Activated CD4-positive, alpha-beta T cell treated with anti-CD3 and anti-CD28 coated beads, Interleukin-2, amount 10 ng/mL, durations not matched to agents 24 days and 14 days (primary cell): ENCODE measurements at regions not wholly inside any gene's neighbourhood (a gene's known extent, or its start where the extent isn't known, plus 50 kb on each side); places are given as distances from the start of the nearest gene placed in this dataset.

Source experiments
- DNase-seq: peaks from one replicate; pipeline ENCODE4 v3.0.0; 2022
- H3K27ac Mint-ChIP-seq: one replicate; pipeline ENCODE4 v1.8.0; 2022; ENCODE audit warnings: mild to moderate bottlenecking, mixed read lengths
- H3K27me3 Mint-ChIP-seq: one replicate; pipeline ENCODE4 v1.8.0; 2022; ENCODE audit warnings: mixed read lengths
- H3K36me3 Mint-ChIP-seq: one replicate; pipeline ENCODE4 v1.8.0; 2022; ENCODE audit warnings: low read depth, mild to moderate bottlenecking, mixed read lengths
- H3K4me1 Mint-ChIP-seq: one replicate; pipeline ENCODE4 v1.8.0; 2021; ENCODE audit warnings: mixed read lengths
- H3K4me3 Mint-ChIP-seq: one replicate; pipeline ENCODE4 v1.8.0; 2022; ENCODE audit warnings: mild to moderate bottlenecking, moderate library complexity, mixed read lengths
- H3K9me3 Mint-ChIP-seq: one replicate; pipeline ENCODE4 v1.8.0; 2021; ENCODE audit warnings: mixed read lengths
- intact Hi-C: fragments of 100-400 bp; cut with micrococcal nuclease; formaldehyde crosslinking; loops from one replicate; pipeline ENCODE4 v1.15.1; 2023

- intact Hi-C loops, result loop anchor here (10.0 kb wide), 1 partner anchor 114 kb away; no protein-coding TSS in a partner anchor
- no peak overlapping the region for H3K27ac Mint-ChIP-seq
- H3K27me3 Mint-ChIP-seq, result no peaks in the 10 kb centered on the region
- H3K9me3 Mint-ChIP-seq, result no peaks in the 10 kb centered on the region
- H3K4me1 Mint-ChIP-seq, result peaks cover 5% of the 10 kb centered on the region
- no peaks in the 10 kb centered on the region for H3K36me3 Mint-ChIP-seq
- no peak overlapping the region for H3K4me3 Mint-ChIP-seq
- no peak for DNase-seq
Measured at GRCh38 chr4:129531253-129531652, 435.3 kb downstream of the C4orf33 start.

DNA sequence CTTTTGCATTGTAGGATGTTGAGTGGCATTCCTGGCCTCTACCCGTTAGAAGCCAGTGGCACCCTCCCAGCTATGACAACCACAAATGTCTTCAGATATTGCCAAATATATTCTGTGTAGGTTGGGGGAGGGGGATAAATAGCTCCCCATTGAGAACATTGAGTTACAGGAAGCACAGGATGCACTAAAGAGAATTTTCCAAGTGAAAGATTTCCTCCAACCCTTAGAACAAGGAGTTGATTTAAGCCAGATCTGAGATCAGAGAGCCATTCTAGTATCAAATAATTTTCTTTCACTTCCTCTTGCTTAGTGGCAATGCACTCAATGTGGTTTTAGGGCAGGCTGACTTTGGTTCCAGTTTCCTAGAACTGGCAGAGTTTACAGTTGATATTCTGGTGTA, 436.6 kb downstream of the C4orf33 start:
- no peaks in the 10 kb centered on the region for H3K36me3 Mint-ChIP-seq
- peaks cover 5% of the 10 kb centered on the region for H3K4me1 Mint-ChIP-seq
- H3K27ac Mint-ChIP-seq, result no peak overlapping the region
- H3K9me3 Mint-ChIP-seq, result no peaks in the 10 kb centered on the region
- intact Hi-C loops, result loop anchor here (10.0 kb wide), 1 partner anchor 112 kb away; no protein-coding TSS in a partner anchor
- no peak overlapping the region for H3K4me3 Mint-ChIP-seq
- H3K27me3 Mint-ChIP-seq, result no peaks in the 10 kb centered on the region
- DNase-seq, result no peak

- intact Hi-C loops, result no loop called here
- Mint-ChIP-seq H3K27me3 (no peaks in the 10 kb centered on the region), H3K4me3 (no peak overlapping the region), H3K27ac (no peak overlapping the region), H3K4me1 (no peaks in the 10 kb centered on the region), H3K9me3 (no peaks in the 10 kb centered on the region), H3K36me3 (no peaks in the 10 kb centered on the region)
- DNase-seq, result no peak
Measured at GRCh38 chr4:129543299-129543698, 447.3 kb downstream of the C4orf33 start.

DNA sequence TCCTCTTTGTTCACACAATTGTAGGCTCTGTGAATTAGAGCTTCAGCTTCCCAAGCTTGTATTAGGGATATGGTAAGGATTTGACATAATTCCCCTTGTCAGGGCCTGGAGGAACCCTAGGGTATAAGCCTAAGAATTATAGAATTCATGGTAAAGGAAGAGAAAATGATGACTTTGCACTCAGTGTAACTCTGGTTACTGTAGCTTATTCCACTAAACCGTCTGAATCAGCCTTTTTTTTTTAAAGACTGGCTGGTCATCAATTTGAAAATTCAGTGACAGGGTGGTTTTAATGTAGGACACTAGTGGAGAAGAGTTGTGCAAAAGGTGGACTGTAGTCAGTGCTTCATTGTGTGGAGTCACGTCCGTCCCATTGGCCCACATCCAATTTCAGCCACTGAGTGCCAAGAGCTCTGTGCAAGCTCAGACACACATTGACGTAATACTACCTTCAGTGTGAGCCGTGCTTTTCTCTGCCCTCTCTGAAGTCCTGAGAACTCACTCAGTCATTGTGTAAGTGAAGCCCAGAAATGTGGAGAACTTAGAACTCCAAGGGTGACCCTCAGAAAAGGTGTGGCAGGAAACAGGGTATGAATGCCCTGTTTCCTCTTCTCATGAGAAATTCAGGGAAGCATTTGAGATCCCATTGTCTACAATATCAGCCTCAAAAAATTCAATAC, 449.8 kb downstream of the C4orf33 start:
- Mint-ChIP-seq H3K27ac (no peak overlapping the region), H3K4me1 (no peaks in the 10 kb centered on the region), H3K27me3 (no peaks in the 10 kb centered on the region), H3K4me3 (no peak overlapping the region), H3K9me3 (no peaks in the 10 kb centered on the region), H3K36me3 (no peaks in the 10 kb centered on the region)
- DNase-seq, result no peak
- intact Hi-C loops, result no loop called here

- intact Hi-C loops, result no loop called here
- Mint-ChIP-seq H3K4me3 (no peak overlapping the region), H3K27me3 (no peaks in the 10 kb centered on the region), H3K27ac (no peak overlapping the region), H3K36me3 (no peaks in the 10 kb centered on the region), H3K9me3 (no peaks in the 10 kb centered on the region), H3K4me1 (no peaks in the 10 kb centered on the region)
- DNase-seq, result no peak
Measured at GRCh38 chr4:129546531-129546930, 450.6 kb downstream of the C4orf33 start.

- Mint-ChIP-seq H3K4me3 (no peak overlapping the region), H3K9me3 (no peaks in the 10 kb centered on the region), H3K4me1 (no peaks in the 10 kb centered on the region), H3K27ac (no peak overlapping the region), H3K27me3 (no peaks in the 10 kb centered on the region), H3K36me3 (no peaks in the 10 kb centered on the region)
- DNase-seq, result no peak
- intact Hi-C loops, result no loop called here
Measured at GRCh38 chr4:129550281-129550785, 454.4 kb downstream of the C4orf33 start.

DNA sequence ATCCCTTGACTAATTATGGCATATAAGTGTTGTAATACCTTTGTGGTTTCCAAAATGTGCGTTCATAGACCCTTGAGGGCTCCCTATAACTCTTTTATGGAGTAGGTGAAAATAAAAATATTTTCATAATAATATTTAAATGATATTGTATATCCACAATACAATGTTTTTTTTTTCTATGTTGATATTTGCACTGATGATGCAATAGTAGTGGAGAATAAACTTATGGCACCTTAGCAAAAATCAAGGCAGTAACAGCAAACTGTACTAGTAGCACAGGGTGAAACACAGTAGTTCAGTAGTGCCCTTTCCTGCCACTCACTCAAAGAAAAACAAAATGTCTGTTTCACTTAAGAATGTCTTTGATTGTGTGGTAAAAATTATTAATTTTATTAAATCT, 465.3 kb downstream of the C4orf33 start:
- Mint-ChIP-seq H3K4me1 (no peaks in the 10 kb centered on the region), H3K4me3 (no peak overlapping the region)
- intact Hi-C loops, result no loop called here

DNA sequence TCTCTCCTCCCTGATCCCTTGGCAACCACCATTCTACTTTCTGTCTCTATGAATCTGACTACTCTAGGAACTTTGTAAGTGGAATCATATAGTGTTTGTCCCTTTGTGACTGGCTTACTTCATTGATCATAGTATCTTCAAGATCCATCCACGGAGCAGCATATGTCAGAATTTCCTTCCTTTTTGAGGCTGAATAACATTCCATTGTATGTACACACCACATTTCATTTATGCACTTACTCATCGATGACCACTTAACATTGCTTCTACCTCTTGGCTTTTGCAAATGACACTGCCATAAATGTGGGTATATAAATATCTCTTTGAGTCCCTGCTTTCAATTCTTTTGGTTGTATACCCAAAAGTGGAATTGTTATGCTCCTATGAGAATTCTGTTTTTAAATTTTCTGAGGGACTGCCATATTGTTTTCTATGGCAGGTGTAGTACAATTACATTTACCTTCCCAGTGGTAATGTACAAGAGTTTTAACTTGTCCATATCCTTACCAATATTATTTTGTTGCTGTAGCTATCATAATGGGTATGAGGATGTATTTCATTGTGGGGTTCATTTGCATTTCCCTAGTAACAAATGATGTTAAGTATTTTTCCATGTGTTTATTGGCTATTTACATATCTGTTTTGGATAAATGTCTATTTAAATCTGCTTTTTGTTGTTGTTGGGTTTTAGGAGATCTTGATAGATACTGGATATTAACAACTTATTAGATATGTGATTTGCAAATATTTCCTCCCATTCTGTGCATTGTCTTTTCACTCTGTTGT, 466.1 kb downstream of the C4orf33 start:
- intact Hi-C loops, result no loop called here
- no peak for DNase-seq
- H3K36me3 Mint-ChIP-seq, result no peaks in the 10 kb centered on the region
- H3K9me3 Mint-ChIP-seq, result no peaks in the 10 kb centered on the region
- no peaks in the 10 kb centered on the region for H3K4me1 Mint-ChIP-seq
- H3K27ac Mint-ChIP-seq, result no peak overlapping the region
- no peak overlapping the region for H3K4me3 Mint-ChIP-seq
- H3K27me3 Mint-ChIP-seq, result no peaks in the 10 kb centered on the region

More for the DNA sequence above, 465.3 kb downstream of the C4orf33 start:
- no peaks in the 10 kb centered on the region for H3K36me3 Mint-ChIP-seq
- no peak overlapping the region for H3K27ac Mint-ChIP-seq
- no peak for DNase-seq
- no peaks in the 10 kb centered on the region for H3K27me3 Mint-ChIP-seq
- no peaks in the 10 kb centered on the region for H3K9me3 Mint-ChIP-seq

- Mint-ChIP-seq H3K9me3 (no peaks in the 10 kb centered on the region), H3K36me3 (no peaks in the 10 kb centered on the region), H3K27me3 (no peaks in the 10 kb centered on the region), H3K4me3 (no peak overlapping the region), H3K4me1 (no peaks in the 10 kb centered on the region), H3K27ac (no peak overlapping the region)
- no peak for DNase-seq
- intact Hi-C loops, result no loop called here
Measured at GRCh38 chr4:129565214-129565613, 469.3 kb downstream of the C4orf33 start.

DNA sequence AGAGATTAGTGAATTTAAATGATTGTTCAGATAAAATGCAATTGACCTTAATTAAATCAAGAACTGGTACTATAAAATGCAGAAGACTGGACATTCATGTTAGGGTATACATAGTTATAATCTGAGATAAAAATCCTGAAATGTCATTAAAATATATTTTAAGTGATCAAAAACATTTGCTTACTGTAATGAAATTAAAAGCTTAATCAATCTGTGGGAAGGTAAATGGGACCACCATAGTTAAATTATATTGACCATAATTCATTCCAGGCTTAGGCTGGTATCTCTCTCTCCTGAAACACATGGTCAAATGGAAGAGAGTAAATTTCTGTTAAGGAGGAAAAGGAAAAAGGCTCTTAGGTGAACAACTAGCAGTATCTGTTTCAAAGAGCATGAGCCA, 474.4 kb downstream of the C4orf33 start:
- no peaks in the 10 kb centered on the region for H3K9me3 Mint-ChIP-seq
- no peaks in the 10 kb centered on the region for H3K27me3 Mint-ChIP-seq
- intact Hi-C loops, result no loop called here
- no peak for DNase-seq
- H3K4me1 Mint-ChIP-seq, result no peaks in the 10 kb centered on the region
- H3K4me3 Mint-ChIP-seq, result no peak overlapping the region
- H3K27ac Mint-ChIP-seq, result no peak overlapping the region
- no peaks in the 10 kb centered on the region for H3K36me3 Mint-ChIP-seq

DNA sequence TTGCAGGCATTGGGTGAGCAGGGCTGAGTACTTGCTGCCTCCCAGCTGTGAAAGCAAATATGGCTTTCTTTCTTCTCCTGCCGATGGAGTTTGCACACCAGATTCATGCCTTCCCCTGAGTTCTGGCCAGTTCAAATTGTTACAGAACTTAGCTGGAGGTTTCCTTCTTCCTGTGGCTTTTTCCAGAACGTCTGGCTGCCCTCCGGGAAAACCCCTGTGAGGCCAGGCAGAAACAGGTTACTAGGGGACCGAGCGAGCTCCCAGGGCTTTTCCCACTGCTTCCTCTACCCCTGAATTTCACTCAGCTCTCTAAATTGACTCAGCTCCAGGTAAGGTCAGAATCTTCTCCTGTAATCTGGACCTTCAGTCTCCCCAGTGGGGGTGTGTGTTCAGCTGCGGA, 482.4 kb downstream of the C4orf33 start:
- intact Hi-C loops, result no loop called here

GRCh38 chr4:129581305-129581704, 485.4 kb downstream of the C4orf33 start:
- Mint-ChIP-seq H3K4me1 (no peaks in the 10 kb centered on the region), H3K4me3 (no peak overlapping the region), H3K9me3 (no peaks in the 10 kb centered on the region), H3K27me3 (no peaks in the 10 kb centered on the region), H3K36me3 (no peaks in the 10 kb centered on the region), H3K27ac (no peak overlapping the region)
- DNase-seq, result no peak
- intact Hi-C loops, result no loop called here

More for the DNA sequence above, 482.4 kb downstream of the C4orf33 start:
- Mint-ChIP-seq H3K27me3 (no peaks in the 10 kb centered on the region), H3K4me3 (no peak overlapping the region), H3K36me3 (no peaks in the 10 kb centered on the region), H3K9me3 (no peaks in the 10 kb centered on the region), H3K27ac (no peak overlapping the region), H3K4me1 (no peaks in the 10 kb centered on the region)
- DNase-seq, result no peak

DNA sequence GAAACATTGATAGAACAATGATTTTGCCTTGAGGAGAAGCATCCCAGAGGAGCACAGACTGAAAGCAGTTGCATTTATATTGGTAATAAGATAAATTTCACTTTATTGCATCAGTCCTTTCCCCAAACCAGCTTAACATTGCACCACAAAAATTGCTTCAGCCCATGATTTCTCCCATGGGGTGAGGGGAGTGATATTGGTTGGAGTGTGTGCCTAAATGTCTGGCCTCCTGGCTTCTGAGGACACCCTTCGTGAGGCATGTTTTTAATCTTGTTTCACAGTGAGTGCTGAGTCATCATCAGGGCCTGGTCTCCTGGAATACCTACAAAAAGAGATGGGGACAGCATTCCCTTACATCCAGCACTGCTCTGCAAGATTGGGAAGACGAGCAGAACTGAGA, 487.9 kb downstream of the C4orf33 start:
- DNase-seq, result no peak
- Mint-ChIP-seq H3K9me3 (no peaks in the 10 kb centered on the region), H3K4me3 (no peak overlapping the region), H3K27ac (no peak overlapping the region), H3K27me3 (no peaks in the 10 kb centered on the region), H3K4me1 (no peaks in the 10 kb centered on the region), H3K36me3 (no peaks in the 10 kb centered on the region)
- intact Hi-C loops, result no loop called here

DNA sequence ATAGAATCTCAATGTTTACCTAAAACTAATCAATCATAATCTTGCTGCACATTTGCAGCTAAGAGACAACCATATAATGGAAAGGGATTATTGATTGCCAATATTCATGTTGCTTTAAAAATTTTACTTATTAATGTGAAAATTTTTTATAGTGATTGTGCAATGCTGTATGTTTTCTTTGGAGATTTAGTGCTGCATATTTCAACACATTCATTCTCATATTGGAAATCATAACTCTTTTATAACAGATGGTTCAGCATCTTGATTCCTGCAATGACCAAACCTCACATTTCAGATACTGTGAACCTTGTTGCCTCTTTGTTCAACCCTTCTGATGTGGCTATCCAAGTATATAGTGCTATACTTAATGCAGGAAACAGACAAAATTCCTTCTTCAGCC, 502.6 kb downstream of the C4orf33 start:
- Mint-ChIP-seq H3K27me3 (no peaks in the 10 kb centered on the region), H3K27ac (no peak overlapping the region), H3K4me1 (no peaks in the 10 kb centered on the region), H3K4me3 (no peak overlapping the region), H3K36me3 (no peaks in the 10 kb centered on the region), H3K9me3 (no peaks in the 10 kb centered on the region)
- no peak for DNase-seq
- intact Hi-C loops, result no loop called here
